PC-9 (cell line): ENCODE measurements at regions not wholly inside any gene's neighbourhood (a gene's known extent, or its start where the extent isn't known, plus 50 kb on each side); places are given as distances from the start of the nearest gene placed in this dataset.

Source experiments
- BruUV-seq: library from RNA; stranded (reverse); fragments of 400-500 nt; replicated peaks from 2 replicates; lab custom pipeline; 2021; lab: Mats Ljungman, UMichigan
- CTCF ChIA-PET: fragments of 300-600 bp; sonication (Branson Sonifier 250); formaldehyde crosslinking; loops from one replicate; lab custom pipeline; 2022; ENCODE audit warnings: antibody characterized with exemption; lab: Charles Lee
- POLR2A ChIA-PET: fragments of 300-600 bp; sonication (Branson Sonifier 250); formaldehyde crosslinking; loops from one replicate; lab custom pipeline; 2022; ENCODE audit warnings: antibody characterized with exemption; ENCODE audit not compliant: unreplicated experiment; lab: Charles Lee
- DNase-seq, 2 experiments: peaks; one replicate each; pipeline versions ENCODE4 v3.0.0 to v3.0.0-alpha.2; 2015 to 2022; ENCODE audit warnings: mixed read lengths in 1 of 2
- H2AFZ ChIP-seq: fragments of 200-600 bp; sonication (generic); 2 replicates; pipeline ENCODE4 v1.8.1; 2017; ENCODE audit warnings: antibody characterized with exemption
- H3F3A ChIP-seq: fragments of 200-600 bp; sonication (generic); 2 replicates; pipeline ENCODE4 v1.8.1; 2017; ENCODE audit warnings: antibody characterized with exemption, mild to moderate bottlenecking, low read depth; ENCODE audit not compliant: insufficient read depth
- H3K27ac ChIP-seq: fragments of 200-600 bp; sonication (generic); 2 replicates; pipeline ENCODE4 v1.6.1; 2016; ENCODE audit warnings: mixed run types
- H3K27me3 ChIP-seq: fragments of 200-600 bp; sonication (generic); 2 replicates; pipeline ENCODE4 v1.6.1; 2016; ENCODE audit warnings: low read depth, mixed run types; ENCODE audit not compliant: insufficient read depth
- H3K36me3 ChIP-seq: fragments of 200-600 bp; sonication (generic); 2 replicates; pipeline ENCODE4 v1.6.1; 2016; ENCODE audit warnings: low read depth, mixed run types
- H3K4me1 ChIP-seq: fragments of 200-600 bp; sonication (generic); replicated peaks from 2 replicates; pipeline ENCODE4 v1.6.1; 2016; ENCODE audit warnings: mixed run types; ENCODE audit not compliant: insufficient read depth
- H3K4me2 ChIP-seq: fragments of 200-600 bp; sonication (generic); 2 replicates; pipeline ENCODE4 v1.6.1; 2017; ENCODE audit warnings: mixed run types
- H3K4me3 ChIP-seq: fragments of 200-600 bp; sonication (generic); 2 replicates; pipeline ENCODE4 v1.6.1; 2016; ENCODE audit warnings: mixed run types
- H3K79me2 ChIP-seq: fragments of 200-600 bp; sonication (generic); 2 replicates; pipeline ENCODE4 v1.6.1; 2017; ENCODE audit warnings: low read depth, mixed run types
- H3K9me2 ChIP-seq: fragments of 200-600 bp; sonication (generic); 2 replicates; pipeline ENCODE4 v1.8.1; 2017; ENCODE audit warnings: mild to moderate bottlenecking; ENCODE audit not compliant: insufficient read depth
- H3K9me3 ChIP-seq: fragments of 200-600 bp; sonication (generic); 2 replicates; pipeline ENCODE4 v1.8.1; 2016; ENCODE audit warnings: low read depth; ENCODE audit not compliant: insufficient read depth
- H4K20me1 ChIP-seq: fragments of 200-600 bp; sonication (generic); 2 replicates; pipeline ENCODE4 v1.8.1; 2017; ENCODE audit not compliant: insufficient read depth
- CTCF ChIP-seq: fragments of 200-600 bp; sonication (generic); conservative IDR thresholded peaks from 2 replicates; pipeline ENCODE4 v1.6.1; 2017; ENCODE audit warnings: mixed run types, antibody characterized with exemption, mild to moderate bottlenecking, moderate library complexity
- EZH2 ChIP-seq: fragments of 200-600 bp; sonication (generic); IDR thresholded peaks from 2 replicates; pipeline ENCODE4 v1.8.0; 2017; ENCODE audit warnings: antibody characterized with exemption, low read depth
- intact Hi-C: fragments of 100-400 bp; cut with micrococcal nuclease; formaldehyde crosslinking; loops from one replicate; pipeline ENCODE4 v1.10.0; 2022; ENCODE audit not compliant: unreplicated experiment

- Histone ChIP-seq H3K36me3 (no peaks in the 10 kb centered on the region), H3K4me1 (0 out of 2 replicates have a peak, but pooled peaks cover 3% of the 10 kb centered on the region), H2AFZ (no peak overlapping the region), H4K20me1 (no peaks in the 10 kb centered on the region), H3K27me3 (no peaks in the 10 kb centered on the region), H3K27ac (no peak overlapping the region), H3K9me3 (no peaks in the 10 kb centered on the region), H3K4me3 (no peak overlapping the region), H3F3A (no peaks in the 10 kb centered on the region), H3K9me2 (no peaks in the 10 kb centered on the region; the same call in 1 of the 2 replicates), H3K79me2 (no peaks in the 10 kb centered on the region), H3K4me2 (no peak overlapping the region)
- ChIA-PET POLR2A (no interaction called here), CTCF (no interaction called here)
- TF ChIP-seq EZH2 (no peak), CTCF (no peak)
- intact Hi-C loops, result no loop called here
- no peak for DNase-seq
- no TSS peak for BruUV-seq
Measured at GRCh38 chr9:82650368-82650767, 412.6 kb downstream of the RASEF start.

- BruUV-seq, result no TSS peak
- Histone ChIP-seq H3K9me2 (no peaks in the 10 kb centered on the region; the same call in 1 of the 2 replicates), H3F3A (no peaks in the 10 kb centered on the region), H4K20me1 (no peaks in the 10 kb centered on the region), H2AFZ (no peak overlapping the region), H3K27me3 (no peaks in the 10 kb centered on the region), H3K36me3 (no peaks in the 10 kb centered on the region), H3K4me1 (no peaks in the 10 kb centered on the region), H3K9me3 (no peaks in the 10 kb centered on the region), H3K4me3 (no peak overlapping the region), H3K27ac (no peak overlapping the region), H3K79me2 (no peaks in the 10 kb centered on the region), H3K4me2 (no peak overlapping the region)
- no peak for DNase-seq
- CTCF ChIA-PET, result no interaction called here
- TF ChIP-seq EZH2 (no peak), CTCF (no peak)
- POLR2A ChIA-PET, result no interaction called here
- intact Hi-C loops, result no loop called here
Measured at GRCh38 chr9:82651474-82651873, 411.5 kb downstream of the RASEF start.

- Histone ChIP-seq H3K9me2 (no peaks in the 10 kb centered on the region), H3K4me2 (no peak overlapping the region), H3K36me3 (no peaks in the 10 kb centered on the region), H3K27ac (no peak overlapping the region), H2AFZ (no peak overlapping the region), H3F3A (no peaks in the 10 kb centered on the region), H3K79me2 (no peaks in the 10 kb centered on the region), H3K4me3 (no peak overlapping the region), H3K4me1 (no peaks in the 10 kb centered on the region), H4K20me1 (no peaks in the 10 kb centered on the region), H3K9me3 (no peaks in the 10 kb centered on the region), H3K27me3 (no peaks in the 10 kb centered on the region)
- TF ChIP-seq EZH2 (no peak), CTCF (no peak)
- DNase-seq, result no peak
- CTCF ChIA-PET, result no interaction called here
- no TSS peak for BruUV-seq
- intact Hi-C loops, result no loop called here
- POLR2A ChIA-PET, result no interaction called here
Measured at GRCh38 chr9:82665324-82665723, 397.6 kb downstream of the RASEF start.
